Globus pallidus (tissue), 1 donor: ENCODE measurements at regions not wholly inside any gene's neighbourhood (a gene's known extent, or its start where the extent isn't known, plus 50 kb on each side); places are given as distances from the start of the nearest gene placed in this dataset.
A peak's percentile ranks its signal among the peaks of the same experiment; 100 is the strongest.

Source experiments
- DNase-seq: peaks from one replicate; pipeline ENCODE4 v3.0.0-alpha.2; 2015; ENCODE audit warnings: low spot score

GRCh38 chr17:413016-413350 is 60.4 kb upstream of the RPH3AL start:
- no peak for DNase-seq

- DNase-seq, result peak; percentile 54
Observed at GRCh38 chr17:412211-413015, 59.8 kb upstream of the RPH3AL start.

GRCh38 chr17:411421-412120 is 59.0 kb upstream of the RPH3AL start:
- no peak for DNase-seq

GRCh38 chr17:410543-411401 is 58.2 kb upstream of the RPH3AL start:
- peak; percentile 30 for DNase-seq

- peak; percentile 98 for DNase-seq
Observed at GRCh38 chr17:409848-410542, 57.4 kb upstream of the RPH3AL start.

- DNase-seq, result no peak
Observed at GRCh38 chr17:409308-409847, 56.8 kb upstream of the RPH3AL start.

- DNase-seq, result no peak
Observed at GRCh38 chr17:404703-405102, 52.1 kb upstream of the RPH3AL start.
